Suprapubic skin (tissue), 4 donors: ENCODE measurements at regions not wholly inside any gene's neighbourhood (a gene's known extent, or its start where the extent isn't known, plus 50 kb on each side); places are given as distances from the start of the nearest gene placed in this dataset.

Experiments used
- DNase-seq, 2 donors: peaks; one replicate each; pipeline ENCODE4 v3.0.0-alpha.2; 2019; ENCODE audit warnings: low spot score in 2 of 2
- H3K27ac ChIP-seq: fragments of 200-600 bp; sonication (generic); one replicate; pipeline ENCODE4 v1.5.1; 2019
- H3K27me3 ChIP-seq: fragments of 200-600 bp; sonication (generic); one replicate; pipeline ENCODE4 v1.5.1; 2019
- H3K36me3 ChIP-seq: fragments of 200-600 bp; sonication (generic); one replicate; pipeline ENCODE4 v1.5.1; 2019
- H3K4me1 ChIP-seq: fragments of 200-600 bp; sonication (generic); one replicate; pipeline ENCODE4 v1.5.1; 2019
- H3K4me3 ChIP-seq: fragments of 200-600 bp; sonication (generic); one replicate; pipeline ENCODE4 v1.5.1; 2019; ENCODE audit warnings: mild to moderate bottlenecking
- H3K9me3 ChIP-seq: fragments of 200-600 bp; sonication (generic); one replicate; pipeline ENCODE4 v1.5.1; 2019
- CTCF ChIP-seq, 2 donors: fragments of 200-600 bp in 1 of 2; fragments of 450-650 bp in 1 of 2; sonication (generic) in 1 of 2; IDR thresholded peaks; one replicate each; pipeline ENCODE4 v1.5.1; 2016 to 2019; ENCODE audit warnings: antibody characterized with exemption in 2 of 2, mild to moderate bottlenecking in 1 of 2, moderate library complexity in 1 of 2
- EP300 ChIP-seq: sonication (generic); formaldehyde crosslinking; IDR thresholded peaks from one replicate; pipeline ENCODE4 v1.6.1; 2017; ENCODE audit warnings: antibody characterized with exemption
- POLR2A ChIP-seq, 2 donors: fragments of 450-650 bp; IDR thresholded peaks; one replicate each; pipeline ENCODE4 v1.6.1; 2017; ENCODE audit warnings: antibody characterized with exemption in 2 of 2, mild to moderate bottlenecking in 2 of 2, moderate library complexity in 2 of 2
- POLR2AphosphoS5 ChIP-seq, 3 donors: sonication (generic); formaldehyde crosslinking; IDR thresholded peaks; one replicate each; pipeline ENCODE4 v1.6.1; 2017; ENCODE audit warnings: antibody characterized with exemption in 3 of 3
- WGBS: methylation state at CpG from one replicate; pipeline ENCODE4 v1.1.5; 2018; 5-methylcytosine and 5-hydroxymethylcytosine counted together

GRCh38 chr12:107967170-107967569 lies 161.9 kb upstream of the WSCD2 start:
- WGBS: 54% methylated on average over 4 of the region's 4 CpGs
- no peak for DNase-seq
- H3K9me3 ChIP-seq: no peaks in the 10 kb centered on the region
- H3K27me3 ChIP-seq: peaks cover 7% of the 10 kb centered on the region
- no peak for TF ChIP-seq EP300
- TF ChIP-seq CTCF (IDR thresholded peaks at IDR 0.05): no peak
- no peak for TF ChIP-seq POLR2AphosphoS5 (IDR thresholded peaks at IDR 0.05)
- no peak for TF ChIP-seq POLR2A (IDR thresholded peaks at IDR 0.05)
- H3K36me3 ChIP-seq: no peaks in the 10 kb centered on the region
- no peaks in the 10 kb centered on the region for H3K4me1 ChIP-seq
- H3K27ac ChIP-seq: no peak overlapping the region
- no peak overlapping the region for H3K4me3 ChIP-seq

GRCh38 chr12:107973950-107974349 lies 155.1 kb upstream of the WSCD2 start:
- DNase-seq: no peak
- Histone ChIP-seq H3K27ac (no peak overlapping the region), H3K36me3 (no peaks in the 10 kb centered on the region), H3K27me3 (peaks cover 6% of the 10 kb centered on the region), H3K4me1 (no peaks in the 10 kb centered on the region), H3K9me3 (no peaks in the 10 kb centered on the region), H3K4me3 (no peak overlapping the region)
- TF ChIP-seq EP300 (no peak), CTCF (IDR thresholded peaks at IDR 0.05) (no peak), POLR2A (IDR thresholded peaks at IDR 0.05) (no peak), POLR2AphosphoS5 (IDR thresholded peaks at IDR 0.05) (no peak)

- Histone ChIP-seq H3K9me3 (no peaks in the 10 kb centered on the region), H3K4me1 (no peaks in the 10 kb centered on the region), H3K27me3 (peaks cover 6% of the 10 kb centered on the region), H3K27ac (no peak overlapping the region), H3K4me3 (no peak overlapping the region), H3K36me3 (no peaks in the 10 kb centered on the region)
- DNase-seq: no peak
- TF ChIP-seq EP300: no peak
- no peak for TF ChIP-seq CTCF (IDR thresholded peaks at IDR 0.05)
- no peak for TF ChIP-seq POLR2A (IDR thresholded peaks at IDR 0.05)
- TF ChIP-seq POLR2AphosphoS5 (IDR thresholded peaks at IDR 0.05): no peak
Measured at GRCh38 chr12:107976331-107976730, 152.8 kb upstream of the WSCD2 start.

- Histone ChIP-seq H3K4me3 (no peak overlapping the region), H3K27me3 (peaks cover 12% of the 10 kb centered on the region), H3K27ac (no peak overlapping the region), H3K4me1 (no peaks in the 10 kb centered on the region), H3K36me3 (no peaks in the 10 kb centered on the region), H3K9me3 (no peaks in the 10 kb centered on the region)
- DNase-seq: no peak
- 57% methylated on average over 5 of the region's 5 CpGs for WGBS
- no peak for TF ChIP-seq EP300
- no peak for TF ChIP-seq POLR2A (IDR thresholded peaks at IDR 0.05)
- no peak for TF ChIP-seq POLR2AphosphoS5 (IDR thresholded peaks at IDR 0.05)
- no peak for TF ChIP-seq CTCF (IDR thresholded peaks at IDR 0.05)
Measured at GRCh38 chr12:107978201-107978600, 150.9 kb upstream of the WSCD2 start.

GRCh38 chr12:107978641-107979040 lies 150.4 kb upstream of the WSCD2 start:
- Histone ChIP-seq H3K36me3 (no peaks in the 10 kb centered on the region), H3K27me3 (peaks cover 12% of the 10 kb centered on the region), H3K9me3 (no peaks in the 10 kb centered on the region), H3K4me1 (no peaks in the 10 kb centered on the region), H3K27ac (no peak overlapping the region), H3K4me3 (no peak overlapping the region)
- no peak for DNase-seq
- 71% methylated on average over 4 of the region's 4 CpGs for WGBS
- TF ChIP-seq CTCF (IDR thresholded peaks at IDR 0.05) (no peak), POLR2AphosphoS5 (IDR thresholded peaks at IDR 0.05) (no peak), EP300 (no peak), POLR2A (IDR thresholded peaks at IDR 0.05) (no peak)
